HepG2 (cell line): ENCODE measurements at regions not wholly inside any gene's neighbourhood (a gene's known extent, or its start where the extent isn't known, plus 50 kb on each side); places are given as distances from the start of the nearest gene placed in this dataset.

Source experiments
- ATAC-seq: fragments of 200-7000 bp; cut with Tn5 transposase; 3 replicates; pipeline ENCODE4 v1.9.1; 2020; ENCODE audit warnings: mild to moderate bottlenecking, moderate library complexity
- BruUV-seq: library from RNA; stranded (reverse); fragments of 400-500 nt; replicated peaks from 2 replicates; lab custom pipeline; 2021; lab: Mats Ljungman, UMichigan
- CTCF ChIA-PET: fragments of 300-600 bp; formaldehyde crosslinking; extraction: SDS; loops from one replicate; lab custom pipeline; 2021; ENCODE audit warnings: low total read pairs, inconsistent platforms, low intra/inter-chr PET ratio; lab: Yijun Ruan, JAX
- POLR2A ChIA-PET: fragments of 350-600 bp; sonication (Branson Sonifier 250); formaldehyde crosslinking; loops from one replicate; lab custom pipeline; 2020; ENCODE audit warnings: antibody characterized with exemption, inconsistent platforms; lab: Yijun Ruan, JAX
- DNase-seq: peaks from one replicate; pipeline ENCODE4 v3.0.0-alpha.2; 2015; ENCODE audit warnings: low spot score
- FAIRE-seq: peaks from 3 replicates; lab custom pipeline; 2011; peaks lifted over from hg19 to GRCh38; lab: Jason Lieb, UNC
- H2AFZ ChIP-seq: one replicate; pipeline ENCODE4 v1.6.1; 2011; ENCODE audit warnings: low read length, inconsistent platforms
- H3K27ac ChIP-seq: fragments of 300-600 bp; 3 replicates; pipeline ENCODE4 v1.8.0; 2011; ENCODE audit warnings: mixed run types, mild to moderate bottlenecking, mixed read lengths, low read length, inconsistent platforms; ENCODE audit not compliant: insufficient read depth; ENCODE audit errors: extremely low read length
- H3K27me3 ChIP-seq, 2 experiments: fragments of 200-600 bp in 1 of 2; 2 replicates in 1 of 2; 3 replicates in 1 of 2; pipeline versions ENCODE4 v1.6.0 to v1.8.0; 2011; ENCODE audit warnings: low read length in 2 of 2, mild to moderate bottlenecking in 2 of 2, moderate library complexity in 2 of 2, inconsistent platforms in 1 of 2; ENCODE audit not compliant: insufficient read depth in 2 of 2, control insufficient read depth in 1 of 2
- H3K36me3 ChIP-seq, 2 experiments: fragments of 200-600 bp in 1 of 2; replicated peaks in 1 of 2; 2 replicates in 1 of 2; 3 replicates in 1 of 2; pipeline versions ENCODE4 v1.5.1 to v1.8.0; 2011; ENCODE audit warnings: low read length in 2 of 2, inconsistent platforms in 1 of 2; ENCODE audit not compliant: insufficient read depth in 2 of 2, control insufficient read depth in 1 of 2
- H3K4me1 ChIP-seq: 2 replicates; pipeline ENCODE4 v1.5.1; 2012; ENCODE audit warnings: low read length, inconsistent platforms; ENCODE audit not compliant: insufficient read depth
- H3K4me2 ChIP-seq: 2 replicates; pipeline ENCODE4 v1.6.0; 2011; ENCODE audit warnings: low read depth, low read length, inconsistent platforms
- H3K4me3 ChIP-seq, 3 experiments: fragments of 200-600 bp in 1 of 3; sonication (generic), shearing (Covaris generic) in 1 of 3; replicated peaks in 1 of 3; 2 replicates each; pipeline ENCODE4 v1.5.1; 2011 to 2016; ENCODE audit warnings: low read length in 3 of 3, inconsistent platforms in 2 of 3, low read depth in 2 of 3, mild to moderate bottlenecking in 2 of 3, control low read depth in 1 of 3, mixed read lengths in 1 of 3; ENCODE audit not compliant: insufficient read depth in 1 of 3
- H3K79me2 ChIP-seq: one replicate; pipeline ENCODE4 v1.6.1; 2011; ENCODE audit warnings: low read length, inconsistent platforms; ENCODE audit not compliant: insufficient read depth
- H3K9ac ChIP-seq: 2 replicates; pipeline ENCODE4 v1.6.0; 2011; ENCODE audit warnings: mild to moderate bottlenecking, low read depth, low read length, inconsistent platforms; ENCODE audit not compliant: insufficient read depth
- H3K9me3 ChIP-seq: 2 replicates; pipeline ENCODE4 v1.5.1; 2012; ENCODE audit warnings: mild to moderate bottlenecking, low read length
- H4K20me1 ChIP-seq: 2 replicates; pipeline ENCODE4 v1.6.0; 2011; ENCODE audit warnings: inconsistent platforms, mild to moderate bottlenecking, low read length, moderate library complexity; ENCODE audit not compliant: insufficient read depth
- BRD4 ChIP-seq: sonication (generic); formaldehyde crosslinking; IDR thresholded peaks from 2 replicates; pipeline ENCODE4 v1.4.0; 2020; ENCODE audit warnings: missing genetic modification reagents
- CEBPB ChIP-seq: IDR thresholded peaks from 2 replicates; pipeline ENCODE4 v1.6.1; 2011; ENCODE audit warnings: low read depth, low read length, improper control_type of control experiment, borderline replicate concordance
- MED8 ChIP-seq: sonication (generic); formaldehyde crosslinking; IDR thresholded peaks from 2 replicates; pipeline ENCODE4 v1.8.1; 2023; ENCODE audit warnings: mild to moderate bottlenecking, missing genetic modification reagents; ENCODE audit not compliant: insufficient replicate concordance
- MXD3 ChIP-seq: IDR thresholded peaks from 2 replicates; pipeline ENCODE4 v1.6.1; 2016; ENCODE audit warnings: mild to moderate bottlenecking, missing biosample characterization, missing genetic modification reagents
- SMAD9 ChIP-seq: sonication (generic); formaldehyde crosslinking; IDR thresholded peaks from 2 replicates; pipeline ENCODE4 v1.5.1; 2020; ENCODE audit warnings: mild to moderate bottlenecking, missing genetic modification reagents
- ZFP36L2 ChIP-seq: sonication (generic); formaldehyde crosslinking; IDR thresholded peaks from 2 replicates; pipeline ENCODE4 v1.4.0; 2020; ENCODE audit warnings: missing genetic modification reagents
- ZNF317 ChIP-seq: sonication (generic); formaldehyde crosslinking; IDR thresholded peaks from 2 replicates; pipeline ENCODE4 v1.5.0; 2020; ENCODE audit warnings: mild to moderate bottlenecking, missing genetic modification reagents
- ZNF460 ChIP-seq: sonication (generic); formaldehyde crosslinking; IDR thresholded peaks from 2 replicates; pipeline ENCODE4 v1.5.1; 2020; ENCODE audit warnings: missing genetic modification reagents, mild to moderate bottlenecking, borderline replicate concordance
- ZNF704 ChIP-seq: sonication (generic); formaldehyde crosslinking; IDR thresholded peaks from 2 replicates; pipeline ENCODE4 v1.8.1; 2023; ENCODE audit warnings: mild to moderate bottlenecking, inconsistent platforms, moderate library complexity, missing genetic modification reagents, borderline replicate concordance
- ZNF768 ChIP-seq: sonication (generic); formaldehyde crosslinking; IDR thresholded peaks from 2 replicates; pipeline ENCODE4 v1.4.0; 2020; ENCODE audit warnings: missing genetic modification reagents
- WGBS: methylation state at CpG from one replicate; pipeline ENCODE4 v1.1.6; 2017; ENCODE audit warnings: low lambda C conversion rate; 5-methylcytosine and 5-hydroxymethylcytosine counted together
- in situ Hi-C: cut with HindIII; loops from 2 replicates; pipeline ENCODE4 v1.10.0; 2017; ENCODE audit warnings: low pct_unique_long_range_greater_than_20kb; ENCODE audit not compliant: extremely low pct_ligation_motif_present
- intact Hi-C: fragments of 100-400 bp; cut with micrococcal nuclease; formaldehyde crosslinking; loops from one replicate; pipeline ENCODE4 v1.10.0; 2022; ENCODE audit not compliant: unreplicated experiment
- TF ChIP-seq, protein P1 (sequence below): sonication (generic); formaldehyde crosslinking; IDR thresholded peaks from 2 replicates; pipeline ENCODE4 v1.4.0; 2020; ENCODE audit warnings: missing genetic modification reagents

DNA sequence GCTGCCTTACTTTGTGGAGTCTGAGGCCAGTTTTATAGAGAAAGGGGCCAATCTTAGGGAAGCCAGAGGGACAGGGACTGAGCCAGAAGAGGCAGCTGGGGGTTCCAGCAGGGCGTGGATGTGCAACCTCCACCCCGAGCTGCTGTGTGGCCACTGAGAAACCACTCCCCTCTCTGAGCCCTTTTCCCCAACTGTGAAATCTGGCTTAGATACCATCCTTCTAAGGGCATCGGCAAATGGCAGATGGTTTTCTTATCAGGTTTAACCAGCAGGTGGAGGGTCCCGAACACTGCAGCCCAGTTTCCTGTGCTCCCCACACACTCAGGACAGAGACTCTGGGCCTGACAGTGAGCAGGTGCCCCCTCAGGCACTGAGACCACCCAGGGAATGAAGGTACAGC, 55.8 kb upstream of the SLC6A6 start:
- ChIA-PET CTCF (no interaction called here), POLR2A (no interaction called here)
- H3K9ac ChIP-seq, result no peak overlapping the region
- H3K36me3 ChIP-seq, result no peaks in the 10 kb centered on the region
- FAIRE-seq (no peak), ATAC-seq (no peak), DNase-seq (no peak)
- H3K79me2 ChIP-seq, result no peaks in the 10 kb centered on the region
- no peaks in the 10 kb centered on the region for H4K20me1 ChIP-seq
- TF ChIP-seq ZNF768 (peak; percentile 82), ZFP36L2 (CRISPR knock-in tag) (no peak)
- TF ChIP-seq, protein P1, sequence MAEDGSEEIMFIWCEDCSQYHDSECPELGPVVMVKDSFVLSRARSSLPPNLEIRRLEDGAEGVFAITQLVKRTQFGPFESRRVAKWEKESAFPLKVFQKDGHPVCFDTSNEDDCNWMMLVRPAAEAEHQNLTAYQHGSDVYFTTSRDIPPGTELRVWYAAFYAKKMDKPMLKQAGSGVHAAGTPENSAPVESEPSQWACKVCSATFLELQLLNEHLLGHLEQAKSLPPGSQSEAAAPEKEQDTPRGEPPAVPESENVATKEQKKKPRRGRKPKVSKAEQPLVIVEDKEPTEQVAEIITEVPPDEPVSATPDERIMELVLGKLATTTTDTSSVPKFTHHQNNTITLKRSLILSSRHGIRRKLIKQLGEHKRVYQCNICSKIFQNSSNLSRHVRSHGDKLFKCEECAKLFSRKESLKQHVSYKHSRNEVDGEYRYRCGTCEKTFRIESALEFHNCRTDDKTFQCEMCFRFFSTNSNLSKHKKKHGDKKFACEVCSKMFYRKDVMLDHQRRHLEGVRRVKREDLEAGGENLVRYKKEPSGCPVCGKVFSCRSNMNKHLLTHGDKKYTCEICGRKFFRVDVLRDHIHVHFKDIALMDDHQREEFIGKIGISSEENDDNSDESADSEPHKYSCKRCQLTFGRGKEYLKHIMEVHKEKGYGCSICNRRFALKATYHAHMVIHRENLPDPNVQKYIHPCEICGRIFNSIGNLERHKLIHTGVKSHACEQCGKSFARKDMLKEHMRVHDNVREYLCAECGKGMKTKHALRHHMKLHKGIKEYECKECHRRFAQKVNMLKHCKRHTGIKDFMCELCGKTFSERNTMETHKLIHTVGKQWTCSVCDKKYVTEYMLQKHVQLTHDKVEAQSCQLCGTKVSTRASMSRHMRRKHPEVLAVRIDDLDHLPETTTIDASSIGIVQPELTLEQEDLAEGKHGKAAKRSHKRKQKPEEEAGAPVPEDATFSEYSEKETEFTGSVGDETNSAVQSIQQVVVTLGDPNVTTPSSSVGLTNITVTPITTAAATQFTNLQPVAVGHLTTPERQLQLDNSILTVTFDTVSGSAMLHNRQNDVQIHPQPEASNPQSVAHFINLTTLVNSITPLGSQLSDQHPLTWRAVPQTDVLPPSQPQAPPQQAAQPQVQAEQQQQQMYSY, result no peak
- in situ Hi-C loops, result no loop called here
- H3K4me2 ChIP-seq, result no peak overlapping the region
- H2AFZ ChIP-seq, result no peak overlapping the region
- no peaks in the 10 kb centered on the region for H3K4me1 ChIP-seq
- no peak overlapping the region for H3K4me3 ChIP-seq
- no TSS peak for BruUV-seq
- intact Hi-C loops, result no loop called here
- no peaks in the 10 kb centered on the region for H3K9me3 ChIP-seq
- H3K27ac ChIP-seq, result no peak overlapping the region
- H3K27me3 ChIP-seq, result peaks cover 6 to 57% of the 10 kb centered on the region in 2 experiments; a peak in 4 of 5 replicates
- WGBS, result 0% methylated on average over 1 of the region's 4 CpGs

DNA sequence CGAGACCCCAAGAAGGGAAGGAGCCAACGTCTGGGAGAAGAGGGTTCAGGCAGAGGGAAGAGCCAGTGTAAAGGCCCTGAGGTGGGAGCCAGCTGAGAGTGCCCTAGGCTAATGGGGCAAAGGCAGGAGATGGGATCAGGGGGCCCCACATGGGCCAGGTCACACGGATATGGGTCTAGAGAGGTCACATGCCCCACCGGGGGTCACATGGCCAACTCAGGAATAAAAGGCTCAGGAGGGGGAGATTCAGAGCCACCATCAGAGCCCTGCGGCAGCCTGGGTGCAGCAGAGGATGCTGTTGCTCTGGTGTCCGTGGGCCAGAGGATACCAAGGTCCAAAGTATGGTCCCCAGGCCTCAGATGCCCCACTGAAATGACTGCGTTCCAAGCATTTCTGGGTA, 55.3 kb upstream of the SLC6A6 start:
- Histone ChIP-seq H3K9me3 (no peaks in the 10 kb centered on the region), H3K36me3 (no peaks in the 10 kb centered on the region), H3K27ac (no peak overlapping the region), H4K20me1 (no peaks in the 10 kb centered on the region), H3K27me3 (peaks cover 6 to 60% of the 10 kb centered on the region in 2 experiments; a peak in 4 of 5 replicates), H3K4me2 (no peak overlapping the region), H3K9ac (no peak overlapping the region), H2AFZ (no peak overlapping the region)
- intact Hi-C loops (no loop called here), in situ Hi-C loops (no loop called here)
- CTCF ChIA-PET, result no interaction called here
- ATAC-seq (no peak), FAIRE-seq (no peak), DNase-seq (no peak)
- 13% methylated on average over 4 of the region's 7 CpGs for WGBS
- BruUV-seq, result no TSS peak
- POLR2A ChIA-PET, result no interaction called here
- TF ChIP-seq BRD4 (CRISPR knock-in tag), result no peak
- TF ChIP-seq MED8 (CRISPR knock-in tag), result no peak
- TF ChIP-seq ZNF460 (CRISPR knock-in tag), result no peak
- TF ChIP-seq CEBPB, result no peak
- TF ChIP-seq ZNF704, result no peak
- TF ChIP-seq SMAD9, result no peak
- TF ChIP-seq ZNF317 (CRISPR knock-in tag), result no peak
- no peak for TF ChIP-seq MXD3
- TF ChIP-seq, all 625 proteins: peak for 0
- no peaks in the 10 kb centered on the region for H3K4me1 ChIP-seq
- H3K4me3 ChIP-seq, result no peak overlapping the region
- H3K79me2 ChIP-seq, result no peaks in the 10 kb centered on the region
